ENCODE measurements at regions not wholly inside any gene's neighbourhood (a gene's known extent, or its start where the extent isn't known, plus 50 kb on each side); places are given as distances from the start of the nearest gene placed in this dataset.

DNA sequence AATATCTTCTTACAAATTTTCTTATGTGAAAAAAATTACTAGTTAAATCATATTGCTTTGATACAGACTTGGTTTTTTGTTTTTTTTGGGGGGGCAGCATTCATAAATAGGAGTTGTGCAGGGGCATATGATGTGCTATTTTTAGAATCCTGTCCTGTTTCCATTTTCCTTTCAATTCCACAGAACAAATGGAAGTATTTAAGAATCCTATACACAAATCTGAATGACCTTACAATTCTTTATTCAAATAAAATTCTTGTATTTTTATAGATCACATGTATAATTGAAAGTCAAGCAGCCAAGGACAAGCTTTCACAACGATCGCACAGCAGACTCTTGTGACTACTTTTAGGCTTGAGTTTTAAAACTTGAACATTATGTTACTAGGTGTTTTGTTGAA lies 523.9 kb downstream of the ANKRD50 start:
- Histone ChIP-seq H3K79me2 (ENCODE audit: control insufficient read depth, insufficient read depth, low read length) (no peaks in the 10 kb centered on the region), H3K9ac (ENCODE audit: low read length) (no peak overlapping the region), H3K4me2 (replicated peaks; ENCODE audit: low read depth, low read length, poor library complexity, severe bottlenecking) (no peak overlapping the region), H3K36me3 (replicated peaks in 1 of 2; ENCODE audit: control extremely low read depth in 1 of 2, control insufficient read depth in 1 of 2, extremely low read depth in 1 of 2, insufficient read depth in 2 of 2, low read length in 1 of 2) (no peaks in the 10 kb centered on the region), H4K20me1 (ENCODE audit: control insufficient read depth, insufficient read depth, low read length, poor library complexity, severe bottlenecking) (no peaks in the 10 kb centered on the region), H3K27ac (ENCODE audit: low read length in 2 of 2) (no peak overlapping the region), H3K9me3 (ENCODE audit: control extremely low read depth in 1 of 3, control insufficient read depth in 2 of 3, insufficient read depth in 1 of 3, low read length in 2 of 3) (no peaks in the 10 kb centered on the region), H3K4me1 (ENCODE audit: control insufficient read depth in 2 of 2, insufficient read depth in 2 of 2, low read length in 2 of 2) (no peaks in the 10 kb centered on the region), H2AFZ (ENCODE audit: insufficient read depth, low read depth, low read length, poor library complexity, severe bottlenecking) (no peak overlapping the region), H3K27me3 (replicated peaks in 1 of 4; ENCODE audit: control extremely low read depth in 1 of 4, control insufficient read depth in 3 of 4, insufficient read depth in 4 of 4, low read length in 3 of 4) (no peaks in the 10 kb centered on the region), H3K4me3 (ENCODE audit: control extremely low read depth in 1 of 5, extremely low read depth in 1 of 5, insufficient read depth in 1 of 5, low read depth in 2 of 5, low read length in 4 of 5) (no peak overlapping the region)
- intact Hi-C loops (cut with micrococcal nuclease), result no loop called here
- 100% methylated on average over 2 of the region's 2 CpGs for WGBS (ENCODE audit: insufficient coverage)
- CTCF ChIA-PET, result no interaction called here
- Mint-ChIP-seq H3K4me3 (no peak overlapping the region), H3K27ac (no peak overlapping the region), H3K9me3 (ENCODE audit: insufficient read depth) (peaks cover 5% of the 10 kb centered on the region), H3K27me3 (no peaks in the 10 kb centered on the region), H3K4me1 (no peaks in the 10 kb centered on the region)
- POLR2A ChIA-PET, result no interaction called here
- TF ChIP-seq EZH2 (IDR thresholded peaks at IDR 0.05; ENCODE audit: borderline replicate concordance, insufficient read depth, low read depth, low read length, poor library complexity, severe bottlenecking), result no peak
- TF ChIP-seq, protein P1, sequence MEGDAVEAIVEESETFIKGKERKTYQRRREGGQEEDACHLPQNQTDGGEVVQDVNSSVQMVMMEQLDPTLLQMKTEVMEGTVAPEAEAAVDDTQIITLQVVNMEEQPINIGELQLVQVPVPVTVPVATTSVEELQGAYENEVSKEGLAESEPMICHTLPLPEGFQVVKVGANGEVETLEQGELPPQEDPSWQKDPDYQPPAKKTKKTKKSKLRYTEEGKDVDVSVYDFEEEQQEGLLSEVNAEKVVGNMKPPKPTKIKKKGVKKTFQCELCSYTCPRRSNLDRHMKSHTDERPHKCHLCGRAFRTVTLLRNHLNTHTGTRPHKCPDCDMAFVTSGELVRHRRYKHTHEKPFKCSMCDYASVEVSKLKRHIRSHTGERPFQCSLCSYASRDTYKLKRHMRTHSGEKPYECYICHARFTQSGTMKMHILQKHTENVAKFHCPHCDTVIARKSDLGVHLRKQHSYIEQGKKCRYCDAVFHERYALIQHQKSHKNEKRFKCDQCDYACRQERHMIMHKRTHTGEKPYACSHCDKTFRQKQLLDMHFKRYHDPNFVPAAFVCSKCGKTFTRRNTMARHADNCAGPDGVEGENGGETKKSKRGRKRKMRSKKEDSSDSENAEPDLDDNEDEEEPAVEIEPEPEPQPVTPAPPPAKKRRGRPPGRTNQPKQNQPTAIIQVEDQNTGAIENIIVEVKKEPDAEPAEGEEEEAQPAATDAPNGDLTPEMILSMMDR (IDR thresholded peaks at IDR 0.05), result no peak
- no peak for ATAC-seq (ENCODE audit: low read depth)
- no peak for DNase-seq

DNA sequence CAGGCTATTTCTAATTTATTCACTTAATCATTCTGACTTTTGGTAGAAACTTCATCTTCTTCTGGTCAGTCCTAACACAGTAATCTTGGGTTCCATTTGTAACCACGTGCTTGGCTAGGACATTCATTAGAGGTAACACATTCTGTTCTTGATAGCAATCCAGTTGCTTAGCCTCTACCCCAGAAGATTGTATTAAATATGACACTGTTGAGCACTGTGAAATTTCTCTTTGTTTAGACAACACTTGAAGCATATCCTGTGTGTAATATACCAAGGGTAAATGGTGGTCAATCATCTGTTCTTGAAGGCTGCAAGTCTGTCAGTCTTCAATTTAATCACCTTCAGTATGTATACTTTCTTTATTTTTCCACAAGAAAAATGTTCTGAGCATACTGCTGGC lies 523.0 kb downstream of the ANKRD50 start:
- no peak for DNase-seq
- no CpG with 5 or more reads among the region's 1 CpG for WGBS (ENCODE audit: insufficient coverage)
- Histone ChIP-seq H3K27me3 (replicated peaks in 1 of 4; ENCODE audit: control extremely low read depth in 1 of 4, control insufficient read depth in 3 of 4, insufficient read depth in 4 of 4, low read length in 3 of 4) (no peaks in the 10 kb centered on the region), H3K36me3 (replicated peaks in 1 of 2; ENCODE audit: control extremely low read depth in 1 of 2, control insufficient read depth in 1 of 2, extremely low read depth in 1 of 2, insufficient read depth in 2 of 2, low read length in 1 of 2) (no peaks in the 10 kb centered on the region), H2AFZ (ENCODE audit: insufficient read depth, low read depth, low read length, poor library complexity, severe bottlenecking) (no peak overlapping the region), H3K4me3 (ENCODE audit: control extremely low read depth in 1 of 5, extremely low read depth in 1 of 5, insufficient read depth in 1 of 5, low read depth in 2 of 5, low read length in 4 of 5) (no peak overlapping the region), H3K27ac (ENCODE audit: low read length in 2 of 2) (no peak overlapping the region), H3K9me3 (ENCODE audit: control extremely low read depth in 1 of 3, control insufficient read depth in 2 of 3, insufficient read depth in 1 of 3, low read length in 2 of 3) (no peaks in the 10 kb centered on the region), H3K79me2 (ENCODE audit: control insufficient read depth, insufficient read depth, low read length) (no peaks in the 10 kb centered on the region), H3K4me1 (ENCODE audit: control insufficient read depth in 2 of 2, insufficient read depth in 2 of 2, low read length in 2 of 2) (no peaks in the 10 kb centered on the region), H4K20me1 (ENCODE audit: control insufficient read depth, insufficient read depth, low read length, poor library complexity, severe bottlenecking) (no peaks in the 10 kb centered on the region), H3K9ac (ENCODE audit: low read length) (no peak overlapping the region), H3K4me2 (replicated peaks; ENCODE audit: low read depth, low read length, poor library complexity, severe bottlenecking) (no peak overlapping the region)
- no peak for ATAC-seq (ENCODE audit: low read depth)
- POLR2A ChIA-PET, result no interaction called here
- no peak overlapping the region for H3K4me3 Mint-ChIP-seq
- no peaks in the 10 kb centered on the region for H3K27me3 Mint-ChIP-seq
- TF ChIP-seq, protein P1 (IDR thresholded peaks at IDR 0.05), result no peak
- no peak for TF ChIP-seq EZH2 (IDR thresholded peaks at IDR 0.05; ENCODE audit: borderline replicate concordance, insufficient read depth, low read depth, low read length, poor library complexity, severe bottlenecking)
- CTCF ChIA-PET, result no interaction called here
- H3K4me1 Mint-ChIP-seq, result no peaks in the 10 kb centered on the region
- no peak overlapping the region for H3K27ac Mint-ChIP-seq
- intact Hi-C loops (cut with micrococcal nuclease), result no loop called here
- peaks cover 8% of the 10 kb centered on the region for H3K9me3 Mint-ChIP-seq (ENCODE audit: insufficient read depth)

All from B cell (primary cell).